ENCODE measurements at regions not wholly inside any gene's neighbourhood (a gene's known extent, or its start where the extent isn't known, plus 50 kb on each side); places are given as distances from the start of the nearest gene placed in this dataset.
"Not testable (repeated sequence)": the region's sequence is repeated elsewhere in the genome, so short reads cannot be mapped to it uniquely, and the experiment has no call there.

DNA sequence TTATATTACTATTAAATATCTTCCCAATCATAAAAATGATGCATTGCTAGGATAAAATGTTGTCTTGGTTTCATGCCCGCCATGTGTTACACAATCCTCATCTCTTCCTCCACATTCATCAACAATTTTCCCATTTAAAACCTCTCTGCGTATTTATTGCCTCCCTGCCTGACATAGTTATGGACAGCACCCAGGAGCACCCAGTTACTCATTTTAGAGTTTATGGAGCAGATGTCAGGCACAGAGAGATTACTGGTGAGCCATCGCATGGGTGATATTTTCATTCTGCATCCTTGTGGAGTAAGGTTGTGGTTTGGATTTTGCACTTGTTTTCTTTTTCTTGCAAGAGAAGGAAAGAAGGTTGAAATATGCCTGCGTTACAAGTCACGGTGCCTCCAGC, 116.7 kb upstream of the NPAS2 start:
- DNase-seq = no peak
- no peak for ATAC-seq

GRCh38 chr2:100703739-100704138, 116.2 kb upstream of the NPAS2 start:
- no peak for ATAC-seq
- no peak for DNase-seq

- ATAC-seq (no peak), DNase-seq (no peak)
Measured at GRCh38 chr2:100704156-100704555, 115.8 kb upstream of the NPAS2 start.

DNA sequence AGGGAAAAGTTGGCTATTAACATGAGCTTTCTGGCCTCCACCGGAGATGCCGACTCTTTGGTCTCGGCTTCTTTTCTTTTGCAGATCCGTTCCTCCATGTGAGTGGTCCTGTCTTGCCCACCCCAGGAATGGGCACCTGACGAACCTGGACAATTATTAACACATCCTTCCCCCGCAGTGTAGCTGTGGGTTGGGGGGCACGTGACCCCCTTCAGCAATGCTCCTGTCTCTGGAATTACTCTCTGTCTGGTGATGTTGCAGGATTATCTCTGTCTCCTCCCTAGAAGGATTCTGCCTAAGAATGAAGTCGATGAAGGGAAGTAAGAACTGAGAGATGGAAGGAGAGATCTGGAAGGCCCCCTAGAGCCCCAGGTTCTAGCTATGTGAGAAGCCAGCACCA, 115.2 kb upstream of the NPAS2 start:
- ATAC-seq (no peak), DNase-seq (no peak)

DNA sequence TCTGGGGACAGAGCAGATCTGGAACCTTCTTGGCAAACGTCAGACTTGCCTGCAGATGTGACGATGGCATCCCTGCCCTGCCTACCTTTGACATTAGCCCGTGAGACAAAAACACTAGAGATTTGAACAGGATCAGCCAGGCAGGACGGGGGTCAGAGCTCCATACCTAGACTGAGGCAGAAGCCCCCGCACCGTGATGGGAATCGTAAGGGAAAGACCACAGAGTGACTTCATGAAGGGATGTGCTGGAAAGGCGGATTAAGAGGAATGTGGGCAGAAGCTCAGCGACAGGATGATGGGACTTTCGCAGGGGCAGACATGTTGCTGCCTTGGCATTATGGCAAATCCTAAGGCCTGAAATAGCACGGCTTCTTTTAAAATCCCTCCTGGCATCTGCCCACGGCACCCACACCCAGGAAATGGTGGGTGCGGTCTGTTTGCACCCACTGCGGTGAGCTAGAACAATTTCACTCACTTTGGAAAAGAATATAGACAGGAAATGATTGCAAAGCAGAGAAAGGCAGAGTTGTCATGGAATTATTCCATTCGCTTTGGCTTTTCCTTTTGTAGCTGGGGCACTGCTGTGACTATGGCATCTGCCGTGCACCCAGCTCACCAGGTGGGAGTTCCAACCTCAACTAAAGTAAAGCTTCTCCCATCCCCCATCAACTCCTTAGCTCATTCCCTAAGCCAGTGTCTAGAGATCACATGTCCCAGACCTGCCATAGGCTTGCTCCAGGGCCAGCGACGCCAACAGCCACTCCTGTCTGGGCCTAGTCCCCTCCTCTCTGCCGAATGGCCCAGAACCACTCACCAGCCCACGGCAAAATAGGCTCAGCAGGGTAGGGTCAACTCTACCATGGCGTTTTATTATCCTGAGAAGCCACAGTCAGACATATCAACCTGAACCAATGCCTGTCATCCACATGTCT, 112.7 kb upstream of the NPAS2 start:
- no peak for ATAC-seq
- DNase-seq = no peak

GRCh38 chr2:100708333-100708732, 111.6 kb upstream of the NPAS2 start:
- ATAC-seq = no peak
- DNase-seq = no peak

GRCh38 chr2:100713106-100713505, 106.8 kb upstream of the NPAS2 start:
- DNase-seq = no peak
- ATAC-seq = no peak

- not testable (repeated sequence) for ATAC-seq, DNase-seq
Measured at GRCh38 chr2:100714396-100715010, 105.4 kb upstream of the NPAS2 start.

GRCh38 chr2:100715861-100716260, 104.1 kb upstream of the NPAS2 start:
- ATAC-seq, DNase-seq: not testable (repeated sequence)

GRCh38 chr2:100716581-100716980, 103.4 kb upstream of the NPAS2 start:
- no peak for DNase-seq
- no peak for ATAC-seq

DNA sequence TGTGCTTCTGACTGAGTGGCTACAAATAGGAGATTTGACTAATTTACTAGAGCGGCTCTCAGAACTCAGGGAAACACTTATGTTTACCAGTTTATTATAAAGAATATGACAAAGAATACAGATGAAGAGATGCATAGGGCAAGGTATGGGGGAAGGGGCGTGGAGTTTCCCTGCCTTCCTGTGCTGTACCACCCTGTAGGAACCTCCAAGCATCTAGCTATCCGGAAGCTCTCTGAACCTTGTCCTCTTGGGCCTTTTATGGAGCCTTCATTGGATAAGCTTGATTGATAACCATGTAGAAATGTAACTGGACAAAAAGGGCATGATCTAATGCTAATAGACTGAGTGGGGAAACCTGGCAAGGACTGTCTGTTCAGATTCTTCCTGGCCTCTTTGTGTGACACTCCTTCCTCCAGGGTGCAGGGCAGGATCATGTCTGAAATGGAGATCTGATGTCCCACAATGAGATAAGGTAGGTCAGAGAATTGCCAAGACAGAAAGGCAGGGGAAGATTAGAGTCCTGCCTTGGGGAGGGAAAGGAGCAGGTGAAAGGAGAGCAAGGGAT, 101.8 kb upstream of the NPAS2 start:
- DNase-seq = no peak
- no peak for ATAC-seq

DNA sequence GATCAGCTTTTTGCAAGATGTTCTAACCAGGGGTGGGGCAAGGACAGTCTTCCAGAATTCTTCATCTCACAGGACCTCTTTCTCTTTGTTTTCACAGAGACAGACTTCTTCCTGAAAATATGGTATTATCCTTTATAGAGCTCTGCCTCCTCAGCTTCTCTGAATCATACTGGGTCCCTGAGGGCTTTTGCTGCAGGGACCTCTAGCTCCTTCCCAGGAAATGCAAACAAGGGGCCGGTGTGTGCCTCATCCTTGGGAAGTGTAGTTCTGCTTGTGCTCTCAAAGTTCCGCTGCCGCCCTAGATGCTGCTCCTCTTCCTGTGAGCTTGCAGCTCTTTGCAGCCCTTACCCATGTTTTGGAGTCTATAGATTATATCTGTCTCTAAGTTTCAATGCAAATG, 99.5 kb upstream of the NPAS2 start:
- ATAC-seq (no peak), DNase-seq (no peak)

DNA sequence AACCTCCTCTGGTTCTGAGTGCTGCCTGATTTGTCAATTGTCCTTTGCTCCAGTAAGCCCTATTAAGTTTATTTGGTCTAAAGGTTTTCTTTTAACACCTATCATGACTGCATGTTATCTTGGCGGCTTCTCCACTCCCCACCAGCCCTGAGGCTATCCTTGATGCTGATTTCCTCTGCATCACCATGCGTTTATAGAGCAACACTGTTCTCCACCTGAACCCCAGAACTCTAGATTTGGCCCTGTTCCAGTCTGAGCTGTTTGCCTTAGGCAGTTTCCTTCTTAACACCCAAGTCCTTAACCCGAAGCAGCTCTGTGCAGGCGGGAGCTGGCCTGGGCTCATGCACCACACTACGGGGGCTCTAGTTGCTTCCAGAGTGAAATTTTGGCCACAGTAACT, 98.2 kb upstream of the NPAS2 start:
- ATAC-seq (no peak), DNase-seq (no peak)

- DNase-seq (no peak), ATAC-seq (no peak)
Measured at GRCh38 chr2:100722125-100722524, 97.8 kb upstream of the NPAS2 start.

GRCh38 chr2:100726866-100727265, 93.1 kb upstream of the NPAS2 start:
- DNase-seq = no peak
- no peak for ATAC-seq

DNA sequence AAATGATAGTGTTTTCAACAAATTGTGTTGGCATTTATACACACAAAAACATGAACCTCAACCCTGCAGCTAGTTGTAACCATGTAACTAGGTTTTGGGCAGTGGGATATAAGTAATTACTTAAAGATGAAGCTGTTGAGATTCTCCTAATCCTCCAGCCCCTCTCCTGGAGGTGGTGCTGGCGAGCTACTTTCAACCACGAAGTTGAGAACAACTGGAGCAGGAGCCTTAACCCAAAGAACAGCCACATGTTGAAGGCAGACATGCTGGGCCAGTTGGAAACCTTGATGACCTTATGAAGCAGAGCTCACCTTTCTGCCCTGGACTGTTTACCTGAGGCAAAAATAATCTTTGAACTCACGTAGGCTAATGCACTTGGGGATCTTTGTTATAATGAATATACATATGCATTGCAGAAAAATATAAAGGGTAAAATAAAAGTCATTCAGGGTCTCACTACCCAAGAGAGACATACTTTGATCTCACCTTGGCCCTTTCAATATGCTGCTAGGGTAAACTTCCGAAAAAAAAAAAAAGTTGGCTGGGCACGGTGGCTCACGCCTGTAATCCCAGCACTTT, 89.6 kb upstream of the NPAS2 start:
- DNase-seq (peak; percentile 48), ATAC-seq (no peak)

DNA sequence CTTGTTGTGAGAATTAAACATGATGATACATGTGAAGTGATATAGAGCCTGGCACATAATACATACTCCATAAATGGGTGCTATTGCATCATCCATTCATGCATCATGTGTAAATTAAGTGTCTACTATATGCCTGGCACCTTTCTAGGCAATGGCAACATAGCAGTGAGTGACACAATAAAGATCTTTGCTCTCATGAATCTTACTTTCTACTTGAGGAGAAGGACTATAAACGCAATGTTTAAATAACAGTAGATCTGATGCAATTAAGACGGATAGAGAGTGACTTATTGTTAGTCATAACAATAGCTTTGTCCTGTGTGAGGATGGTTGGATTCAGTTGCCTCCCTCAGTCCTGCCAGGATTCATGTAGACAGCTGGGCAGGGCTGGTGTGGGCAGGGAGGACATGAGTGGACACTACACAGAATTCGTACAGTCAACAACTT, 88.4 kb upstream of the NPAS2 start:
- ATAC-seq = no peak

DNA sequence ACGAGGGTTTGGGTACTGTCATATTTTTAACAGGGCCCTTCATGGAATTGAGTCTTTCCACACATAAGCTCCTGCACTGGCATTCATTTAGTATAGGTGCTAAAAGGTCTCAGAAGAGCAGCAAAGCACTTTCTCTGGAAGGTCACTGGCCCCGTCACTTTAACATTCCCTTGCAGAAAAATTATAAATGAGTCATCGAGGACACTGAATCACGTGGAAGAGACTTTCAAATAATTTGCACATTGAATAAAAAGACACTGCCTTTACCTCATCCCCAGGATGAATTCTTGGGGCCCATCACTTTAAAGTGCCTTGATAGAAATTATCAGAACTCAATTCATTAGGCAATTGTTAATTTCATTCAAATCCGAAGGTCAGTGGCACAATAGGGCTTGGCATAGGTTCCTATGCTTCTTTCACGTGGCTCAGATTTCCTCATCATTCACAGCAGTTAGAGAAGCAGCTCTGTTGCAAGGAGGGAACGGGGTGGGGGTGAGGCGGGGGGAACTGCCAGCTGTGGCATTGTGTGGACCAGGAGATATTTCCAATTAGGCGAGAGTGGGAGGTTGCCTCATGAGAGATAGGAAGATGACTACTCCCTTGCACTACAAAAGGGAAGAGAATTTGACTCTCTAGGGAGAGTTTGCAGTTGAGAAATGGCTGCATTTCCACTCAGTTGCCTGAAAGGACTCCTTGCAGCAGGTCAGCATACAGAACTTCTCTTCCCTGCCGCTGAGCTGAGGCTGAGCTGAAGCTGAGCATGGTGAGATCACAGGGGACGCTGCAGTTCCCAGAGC, 86.3 kb upstream of the NPAS2 start:
- no peak for DNase-seq
- no peak for ATAC-seq

More for the DNA sequence above, 88.4 kb upstream of the NPAS2 start:
- no peak for DNase-seq

GRCh38 chr2:100736121-100736915, 83.6 kb upstream of the NPAS2 start:
- no peak for ATAC-seq

DNA sequence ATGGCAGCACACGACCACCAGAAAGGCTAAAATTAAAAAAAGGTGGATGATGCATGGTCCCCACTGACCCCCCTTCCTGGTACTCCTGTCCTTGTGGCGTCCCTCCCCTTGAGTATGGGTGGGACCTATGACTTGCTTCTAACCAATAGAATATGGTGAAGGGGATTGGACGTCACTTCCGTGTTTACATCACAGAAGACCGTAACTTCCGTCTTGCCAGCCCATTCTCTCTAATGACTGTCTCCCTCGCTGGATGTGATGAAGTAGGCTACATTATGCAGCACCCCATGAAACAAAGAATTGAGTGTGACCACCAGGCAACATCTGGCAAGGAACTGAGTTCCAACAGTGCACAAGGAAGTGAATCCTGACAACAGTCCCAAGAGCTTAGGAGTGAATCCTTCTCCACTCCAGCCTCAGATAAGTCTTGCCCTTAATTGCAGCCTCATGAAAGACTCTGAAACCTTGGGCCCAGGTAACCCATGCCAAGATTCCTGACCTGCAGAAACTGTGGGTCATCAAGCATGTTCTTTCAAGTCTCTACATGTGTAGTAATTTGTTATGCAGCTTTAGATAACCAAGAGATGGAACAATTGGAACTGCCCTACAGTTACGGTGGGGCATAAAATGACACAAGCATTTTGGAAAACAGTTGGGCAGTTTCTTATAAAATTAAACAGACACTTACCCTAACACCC, 80.1 kb upstream of the NPAS2 start:
- ATAC-seq (no peak), DNase-seq (no peak)

More at GRCh38 chr2:100736121-100736915, 83.6 kb upstream of the NPAS2 start:
- DNase-seq = no peak
